Activated naive CD8-positive, alpha-beta T cell treated with anti-CD3 and anti-CD28 coated beads, Interleukin-2, amount 50 U/mL, for 16 hours (primary cell): ENCODE measurements at regions not wholly inside any gene's neighbourhood (a gene's known extent, or its start where the extent isn't known, plus 50 kb on each side); places are given as distances from the start of the nearest gene placed in this dataset.

Source experiments
- DNase-seq: peaks from one replicate; pipeline ENCODE4 v3.0.0-alpha.2; 2020; ENCODE audit warnings: low read depth, low spot score

DNA sequence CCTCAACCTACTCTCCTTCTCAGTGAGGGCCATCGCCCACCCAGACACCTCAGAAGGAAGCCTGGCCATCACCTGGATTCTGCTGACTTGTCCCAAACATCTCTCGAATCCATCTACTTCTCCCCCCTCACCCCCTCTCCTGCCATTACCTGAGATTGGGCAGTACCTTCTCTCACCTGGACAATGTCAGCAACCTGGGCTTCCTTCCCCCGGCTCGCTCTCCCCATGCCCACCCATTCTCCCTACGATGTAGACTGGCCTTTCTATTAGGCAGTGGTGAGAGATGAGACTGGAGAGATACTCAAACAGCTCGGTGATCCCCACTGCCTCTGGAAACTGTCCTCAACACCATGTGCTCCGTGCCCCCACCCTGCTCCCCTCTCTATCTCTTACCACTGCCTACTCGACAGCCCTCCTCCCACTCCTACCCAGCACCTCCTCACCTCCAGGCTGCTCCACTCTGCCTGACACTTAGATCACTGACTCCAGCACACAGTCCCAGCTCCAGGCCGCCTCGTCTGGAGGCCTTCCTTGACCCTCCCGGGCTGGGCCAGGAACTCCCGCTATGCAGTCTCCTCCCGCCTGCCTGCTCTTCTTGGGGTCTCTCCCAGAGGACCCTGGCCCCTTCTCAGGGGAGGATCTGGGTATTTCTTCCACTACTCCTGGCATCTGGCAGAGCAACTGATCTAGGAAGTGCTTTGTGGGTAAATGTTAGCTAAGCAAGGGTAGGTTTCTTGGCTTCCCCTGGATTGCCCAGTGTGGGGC, 235.8 kb upstream of the NLRP1 start:
- DNase-seq: no peak

DNA sequence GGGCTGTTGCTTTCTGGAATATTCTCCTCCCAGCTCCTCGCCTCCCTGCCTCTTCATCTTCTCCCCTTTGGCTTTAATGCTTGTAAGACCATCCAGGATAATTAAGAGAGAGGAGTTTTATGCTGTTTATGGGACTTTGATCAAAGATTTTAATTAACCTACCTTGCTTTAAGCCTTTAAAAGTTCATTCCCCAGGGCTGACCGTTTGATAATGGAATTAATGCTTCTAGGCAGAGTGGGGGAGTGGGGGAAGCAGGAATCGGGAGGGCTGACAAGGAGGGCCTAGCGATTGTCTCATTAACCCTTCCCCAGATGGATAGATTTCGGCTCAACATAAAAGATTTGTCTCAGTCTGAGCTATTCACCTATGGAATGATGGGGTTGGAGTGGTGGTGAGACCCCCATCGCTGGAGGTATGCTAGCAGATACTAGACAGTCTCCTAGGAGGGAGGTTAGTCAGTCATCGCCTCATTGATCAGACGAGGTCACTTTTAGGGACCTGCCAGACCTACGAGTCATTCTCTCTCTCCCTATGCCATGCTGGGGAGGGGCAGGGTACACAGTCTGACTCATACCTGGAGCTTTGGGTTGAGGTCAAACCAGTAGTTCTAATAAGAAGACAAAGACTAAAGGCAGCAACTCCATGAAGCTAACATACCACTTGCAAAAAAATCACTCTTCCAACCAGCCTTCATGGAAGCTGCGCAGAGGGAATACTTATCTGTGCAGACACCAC, 236.6 kb upstream of the NLRP1 start:
- no peak for DNase-seq

DNA sequence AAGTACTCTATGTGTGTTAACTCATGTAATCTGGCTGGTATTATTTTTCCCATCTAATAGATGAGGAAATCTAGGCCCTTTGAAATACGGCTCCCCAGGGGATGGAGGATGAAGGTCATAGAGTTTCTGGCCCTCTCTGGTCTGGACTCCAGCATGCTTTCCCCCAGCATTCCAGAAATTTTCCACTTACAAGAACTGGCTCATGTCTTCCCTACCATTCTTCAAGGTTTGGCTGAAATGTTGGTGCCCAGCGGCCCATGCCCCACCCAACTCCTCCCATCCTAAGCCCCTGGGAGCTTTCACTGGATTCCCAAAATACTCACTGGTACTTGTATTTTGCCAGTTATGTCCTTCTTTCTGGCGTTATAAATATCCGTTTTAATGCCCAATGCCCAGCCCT, 237.5 kb upstream of the NLRP1 start:
- no peak for DNase-seq

DNA sequence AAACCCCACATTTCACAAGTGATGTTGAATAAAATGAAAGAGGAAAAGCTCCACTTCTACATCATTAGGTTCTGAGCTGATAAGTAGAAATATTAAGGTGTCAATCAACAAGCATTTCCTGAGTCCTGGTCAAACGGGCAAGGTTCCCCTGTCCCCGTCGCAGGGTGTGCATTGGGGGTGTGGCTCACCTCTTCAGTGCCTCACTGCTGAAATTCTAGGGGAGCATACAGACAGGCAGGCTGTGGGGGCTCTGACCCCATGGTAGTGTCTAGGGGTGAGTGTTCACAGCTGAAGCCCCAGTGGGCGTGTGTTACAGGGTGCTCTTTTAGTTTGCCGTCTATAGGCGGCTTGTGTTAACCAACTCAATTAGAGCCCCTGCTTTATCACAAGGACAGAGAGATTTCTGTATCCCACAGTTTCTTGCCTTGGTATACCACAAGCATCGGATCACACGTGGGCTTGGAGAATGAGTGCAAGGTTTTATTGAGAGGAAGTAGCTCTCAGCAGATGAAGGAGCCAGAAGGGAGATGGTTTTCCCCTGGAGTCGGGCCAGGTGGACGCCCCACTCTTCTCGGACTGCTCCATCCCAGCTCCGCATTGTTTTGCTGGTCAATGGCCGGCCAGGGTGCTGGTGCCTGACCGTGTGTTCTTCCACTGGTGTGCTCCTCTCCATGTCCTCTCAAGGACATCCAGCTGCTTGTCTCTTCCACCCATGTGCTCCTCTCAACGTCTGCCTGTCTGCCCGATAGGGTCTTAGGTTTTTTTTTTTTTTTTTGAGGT, 238.2 kb upstream of the NLRP1 start:
- no peak for DNase-seq

DNA sequence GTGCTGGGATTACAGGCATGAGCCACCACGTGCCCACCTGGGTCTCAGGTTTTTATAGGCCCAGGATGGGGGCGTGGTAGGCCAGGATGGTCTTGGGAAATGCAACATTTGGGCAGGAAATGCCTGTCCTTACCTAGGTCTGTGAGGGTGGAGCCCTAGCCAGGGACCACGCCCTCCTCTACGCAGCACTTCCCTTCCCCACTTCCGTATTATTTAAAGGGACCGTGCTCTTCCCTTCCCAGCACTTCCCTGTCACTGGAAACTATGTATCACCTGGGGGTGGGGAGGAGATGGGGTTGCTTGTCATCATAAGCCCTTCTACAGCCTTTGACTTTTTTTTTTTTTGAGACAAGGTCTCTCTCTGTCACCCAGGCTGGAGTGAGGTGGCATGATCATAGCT, 238.9 kb upstream of the NLRP1 start:
- no peak for DNase-seq

DNA sequence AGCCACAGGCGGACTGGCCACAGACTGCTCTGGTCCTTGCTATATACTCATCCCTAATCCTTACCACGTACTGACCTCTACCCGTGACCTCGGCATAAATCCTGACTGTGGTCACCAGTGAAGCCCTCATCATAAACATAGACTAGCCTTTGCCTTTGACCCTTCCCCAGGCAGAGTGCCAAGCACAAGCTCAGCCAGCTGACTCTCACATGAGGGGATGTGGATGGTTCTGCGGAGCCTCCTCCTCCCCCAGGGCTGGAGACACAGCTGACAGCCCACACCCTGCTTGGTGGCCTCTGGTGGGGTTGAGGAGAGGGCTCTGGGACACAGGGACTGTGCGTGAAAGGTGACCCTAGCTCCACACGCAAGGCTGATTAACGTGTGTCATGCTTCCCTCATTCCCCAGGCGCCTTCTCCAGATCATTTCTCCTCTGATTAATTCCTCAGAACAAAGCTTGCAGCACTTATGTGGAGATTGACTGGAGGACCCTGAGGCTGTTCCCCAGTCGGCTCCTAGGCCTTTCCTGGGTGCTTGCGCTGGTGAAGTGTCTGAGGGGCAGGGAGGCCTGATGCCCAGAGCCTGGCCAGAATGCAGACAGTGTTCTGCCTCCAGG, 241.5 kb upstream of the NLRP1 start:
- no peak for DNase-seq

DNA sequence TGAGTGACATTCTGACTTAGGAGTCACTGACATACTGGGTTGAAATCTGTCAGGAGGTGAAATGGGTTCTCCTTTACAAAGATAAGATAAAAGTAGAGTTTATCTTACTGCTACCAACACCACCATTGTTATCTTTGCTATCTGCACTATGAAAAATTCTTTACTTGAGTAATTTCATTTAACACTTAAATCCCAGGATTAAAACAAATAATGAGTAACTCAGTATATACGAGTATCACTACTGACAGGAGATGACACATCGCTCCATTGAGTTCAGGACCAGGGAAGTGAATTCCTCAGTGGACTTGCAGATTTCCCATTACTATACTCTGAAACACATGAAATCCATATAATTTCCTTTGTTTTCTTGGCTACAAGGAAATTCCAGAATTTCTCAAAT, 242.1 kb upstream of the NLRP1 start:
- DNase-seq: no peak

DNA sequence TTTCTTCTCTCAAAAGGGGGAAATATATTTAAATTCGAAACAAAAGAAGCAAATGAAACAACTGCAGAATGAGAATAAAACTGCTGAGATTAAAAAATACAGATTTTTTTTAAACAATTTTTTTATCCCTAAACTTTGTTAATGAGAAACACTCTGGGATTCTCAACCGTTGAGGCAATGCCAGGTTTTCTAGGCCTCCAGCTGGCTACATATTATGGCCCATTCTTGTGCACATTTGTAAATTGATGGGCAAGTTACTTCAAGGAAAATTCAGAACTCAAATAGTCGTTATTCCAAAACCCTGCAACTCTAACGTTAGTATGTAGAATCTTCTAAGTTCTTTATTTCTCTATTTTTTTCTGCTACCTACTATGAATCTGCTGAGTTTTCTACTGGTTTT, 239.3 kb upstream of the WSCD1 start:
- DNase-seq: no peak

DNA sequence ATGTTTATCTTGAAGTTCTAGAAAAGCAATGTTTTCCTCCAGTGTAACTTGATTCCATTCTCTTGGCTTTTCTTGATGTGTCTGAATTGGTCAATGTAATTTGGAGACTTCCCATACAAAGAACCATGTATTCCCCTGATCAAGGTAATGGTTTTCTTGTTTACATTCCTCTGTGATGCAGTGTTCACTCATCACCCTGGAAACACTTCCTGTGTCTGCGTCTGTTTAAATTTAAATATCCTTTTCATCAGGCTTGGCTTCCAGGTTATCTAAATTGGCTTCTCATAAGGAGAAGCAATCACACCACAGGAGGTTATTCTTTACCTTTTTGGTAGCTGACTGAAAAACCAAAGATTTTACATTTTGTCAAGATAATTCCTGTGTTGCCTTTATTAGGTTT, 237.3 kb upstream of the WSCD1 start:
- no peak for DNase-seq

DNA sequence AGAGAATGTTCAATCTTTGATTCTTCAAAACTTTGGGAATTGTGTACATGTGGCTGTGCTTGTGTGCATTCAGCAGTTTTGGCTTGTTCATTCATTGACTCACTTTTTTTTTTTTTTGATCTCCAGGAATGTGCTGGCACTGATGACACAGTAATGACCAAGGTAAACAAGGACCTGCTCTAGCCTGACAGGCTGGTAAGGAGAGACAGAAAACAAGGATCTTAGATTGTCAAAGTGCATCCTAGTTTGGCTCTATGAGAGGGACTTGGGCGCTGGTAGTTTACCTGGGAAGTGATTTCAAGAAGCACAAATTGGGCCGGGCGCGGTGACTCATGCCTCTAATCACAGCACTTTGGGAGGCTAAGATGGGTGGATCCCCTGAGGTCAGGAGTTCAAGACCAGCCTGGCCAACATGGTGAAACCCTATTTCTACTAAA, 233.1 kb upstream of the WSCD1 start:
- DNase-seq: no peak

DNA sequence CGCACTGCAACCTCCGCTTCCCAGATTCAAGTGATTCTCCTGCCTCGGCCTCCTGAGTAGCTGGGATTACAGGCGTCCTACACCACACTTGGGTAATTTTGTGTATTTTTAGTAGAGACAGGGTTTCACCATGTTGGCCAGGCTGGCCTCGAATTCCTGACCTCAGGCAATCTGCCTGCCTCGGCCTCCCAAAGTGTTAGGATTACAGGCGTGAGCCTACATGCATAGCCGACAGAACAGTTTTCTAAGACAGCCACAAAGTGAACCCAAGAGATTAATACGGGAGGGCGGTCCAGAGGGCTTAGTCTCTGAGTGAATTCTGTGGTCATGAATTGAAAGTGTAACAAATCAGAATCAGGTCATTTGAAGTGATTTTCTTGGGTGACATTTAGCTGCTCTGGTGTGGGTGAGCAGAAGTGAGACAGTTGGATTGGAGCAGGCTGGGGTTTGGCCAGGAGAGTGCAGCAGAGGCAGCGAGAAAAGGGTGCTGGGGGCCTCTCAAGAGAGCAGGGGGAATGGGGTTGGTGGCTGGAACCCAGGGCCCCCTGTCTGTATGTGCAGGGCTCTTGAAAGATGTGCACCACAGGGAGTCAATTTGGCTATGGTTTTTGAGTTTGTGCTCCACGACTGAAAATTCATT, 231.4 kb upstream of the WSCD1 start:
- no peak for DNase-seq

DNA sequence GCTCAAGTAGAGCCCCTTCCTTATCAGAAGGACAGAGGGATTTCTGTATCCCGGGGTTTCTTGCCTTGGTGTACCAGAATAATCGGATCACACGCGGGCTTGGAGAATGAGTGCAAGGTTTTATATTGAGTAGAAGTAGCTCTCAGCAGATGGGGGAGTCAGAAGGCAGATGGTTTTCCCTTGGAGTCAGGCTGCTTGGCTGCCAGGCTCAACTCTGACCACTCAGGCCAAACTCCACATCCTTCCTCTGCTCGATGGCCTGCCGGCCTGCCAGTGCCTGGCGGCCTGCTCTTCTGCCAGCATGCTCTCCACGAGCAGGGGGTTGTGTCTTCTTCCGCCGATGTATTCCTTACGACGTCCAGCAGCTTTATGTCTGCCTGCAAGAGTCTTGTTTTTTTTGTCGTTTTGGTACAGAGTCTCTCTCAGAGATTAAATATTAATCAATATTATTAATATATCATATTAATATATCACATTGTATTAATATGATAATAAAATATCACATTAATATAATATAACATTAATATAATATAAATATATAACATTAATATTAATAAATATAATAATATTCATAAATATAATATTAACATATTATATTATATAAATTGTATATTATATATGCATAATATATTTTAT, 229.2 kb upstream of the WSCD1 start:
- no peak for DNase-seq

DNA sequence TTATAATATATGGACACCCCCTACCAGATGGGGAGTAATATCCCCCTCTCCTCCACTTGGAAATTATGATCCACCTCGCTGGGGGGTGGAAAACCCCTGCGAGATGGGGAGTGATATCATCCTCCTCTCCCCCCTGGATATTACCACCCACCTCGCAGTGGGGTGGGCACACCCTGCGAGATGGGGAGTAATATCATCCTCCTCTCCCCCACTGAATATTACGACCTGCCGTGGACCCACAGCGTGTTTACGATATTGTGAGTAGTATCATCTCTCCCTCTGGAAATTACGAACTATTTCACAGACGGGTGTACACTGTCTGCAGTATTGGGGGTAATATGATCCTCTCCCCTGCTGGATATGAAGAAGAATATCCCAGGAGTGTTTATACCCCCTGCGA, 228.3 kb upstream of the WSCD1 start:
- DNase-seq: no peak

DNA sequence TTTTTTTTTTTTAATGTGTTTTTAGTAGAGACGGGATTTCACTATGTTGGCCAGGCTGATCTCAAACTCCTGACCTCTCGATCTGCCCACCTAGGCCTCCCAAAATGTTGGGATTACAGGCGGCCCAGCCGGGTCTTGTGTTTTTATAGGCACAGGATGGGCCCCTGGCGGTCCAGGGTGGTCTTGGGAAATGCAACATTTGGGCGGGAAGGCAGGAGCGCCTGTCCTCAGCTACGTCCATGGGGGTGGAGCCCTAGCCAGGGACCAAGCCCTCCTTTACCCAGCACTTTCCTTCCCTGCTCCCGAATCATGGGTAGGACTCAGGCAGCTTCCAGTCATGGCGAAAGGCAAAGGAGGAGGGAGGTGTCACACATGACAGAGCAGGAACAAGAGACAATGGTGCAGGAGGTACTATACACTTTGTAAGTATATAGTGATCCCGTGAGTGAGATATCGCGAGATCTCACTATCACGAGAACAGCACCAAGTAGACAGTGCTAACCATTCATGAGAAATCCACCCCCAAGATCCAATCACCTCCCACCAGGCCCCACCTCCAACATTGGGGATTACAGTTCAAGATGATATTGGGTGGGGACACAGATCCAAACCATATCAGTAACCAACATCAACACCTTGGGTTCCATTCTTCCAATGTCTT, 226.7 kb upstream of the WSCD1 start:
- no peak for DNase-seq

DNA sequence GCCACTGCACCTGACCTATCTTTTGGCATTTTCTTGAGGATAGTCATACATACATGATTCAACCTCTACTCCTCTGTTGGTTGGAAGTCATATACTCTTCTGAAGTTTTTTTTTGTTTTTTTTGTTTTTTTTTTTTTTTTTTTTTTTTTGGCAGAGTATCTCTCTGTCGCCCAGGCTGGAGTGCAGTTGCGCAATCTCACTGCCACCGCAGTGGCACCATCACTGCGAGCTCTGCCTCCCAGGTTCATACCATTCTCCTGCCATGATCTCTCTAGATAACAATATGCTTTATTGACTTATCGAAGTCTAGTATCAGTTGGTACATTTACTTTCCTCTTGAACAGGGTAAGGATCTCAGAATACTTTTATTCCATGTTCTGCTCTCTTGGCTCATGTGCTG, 224.2 kb upstream of the WSCD1 start:
- no peak for DNase-seq

DNA sequence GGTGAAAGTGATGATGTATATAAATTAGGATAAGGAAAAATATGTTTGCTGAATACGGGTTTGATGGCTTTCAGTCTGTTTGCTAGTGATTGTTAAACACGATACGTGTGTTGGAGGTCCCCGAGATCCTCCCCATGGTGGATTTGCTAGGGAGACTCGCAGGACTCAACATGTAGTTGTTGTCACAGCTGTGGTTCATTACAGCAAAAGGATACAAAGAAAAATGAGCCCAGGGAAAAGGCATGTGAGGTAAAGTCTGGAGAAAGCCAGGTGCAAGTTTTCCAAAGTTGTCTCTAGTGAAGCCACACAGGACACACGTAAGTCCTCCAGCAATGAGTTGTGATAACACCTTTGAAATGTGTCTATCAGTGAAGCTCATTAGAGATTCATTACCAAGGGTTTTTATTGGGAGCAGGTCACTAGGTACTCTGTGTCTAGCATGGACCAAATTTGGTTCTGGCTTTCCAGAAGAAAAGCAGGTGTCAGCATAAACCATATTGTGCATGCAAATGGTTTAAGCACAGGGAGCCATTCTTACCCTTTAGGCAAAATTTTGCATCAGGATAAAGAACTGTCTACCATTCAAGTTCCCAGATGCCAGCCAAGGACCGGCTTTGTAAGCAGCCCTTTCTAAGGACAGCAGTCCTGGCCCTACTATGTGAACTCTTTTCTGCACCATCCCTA, 215.2 kb upstream of the WSCD1 start:
- DNase-seq: no peak

DNA sequence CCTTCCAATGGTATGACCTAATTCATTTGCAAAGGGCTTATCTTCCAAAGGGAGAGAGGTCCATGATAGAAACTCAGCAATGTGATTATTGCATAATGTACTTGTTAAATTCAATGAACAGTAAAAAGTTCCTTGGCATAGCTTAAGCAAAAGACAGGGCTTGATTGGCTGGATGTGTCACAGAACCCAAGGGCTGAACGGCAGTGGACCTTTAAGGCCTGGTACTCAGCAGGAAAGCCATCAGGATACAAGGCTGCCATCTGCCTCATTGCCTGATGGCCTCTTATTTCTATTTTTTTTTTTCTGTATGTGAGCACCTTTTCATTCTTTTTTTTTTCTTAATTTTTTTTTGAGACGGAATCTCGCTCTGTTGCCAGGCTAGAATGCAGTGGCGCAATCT, 208.9 kb upstream of the WSCD1 start:
- DNase-seq: no peak

DNA sequence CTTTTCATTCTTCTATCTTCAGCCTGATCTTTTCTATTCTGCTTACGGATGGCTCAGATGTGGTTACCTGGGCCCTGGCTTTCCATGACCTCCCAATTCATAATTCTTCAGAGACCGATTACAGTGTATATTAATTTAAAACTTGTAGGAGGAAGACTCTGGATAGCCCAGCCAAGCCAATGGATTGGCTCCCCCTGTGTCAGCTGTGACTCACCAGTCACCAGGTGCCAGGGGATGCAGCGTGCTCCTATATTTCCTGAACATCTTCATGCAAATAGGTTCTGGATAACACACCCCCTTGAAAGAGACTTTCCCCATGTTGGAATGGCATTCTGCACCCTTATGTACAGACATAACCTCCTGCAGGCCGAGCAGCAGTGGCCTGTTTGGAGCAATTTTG, 208.3 kb upstream of the WSCD1 start:
- no peak for DNase-seq

DNA sequence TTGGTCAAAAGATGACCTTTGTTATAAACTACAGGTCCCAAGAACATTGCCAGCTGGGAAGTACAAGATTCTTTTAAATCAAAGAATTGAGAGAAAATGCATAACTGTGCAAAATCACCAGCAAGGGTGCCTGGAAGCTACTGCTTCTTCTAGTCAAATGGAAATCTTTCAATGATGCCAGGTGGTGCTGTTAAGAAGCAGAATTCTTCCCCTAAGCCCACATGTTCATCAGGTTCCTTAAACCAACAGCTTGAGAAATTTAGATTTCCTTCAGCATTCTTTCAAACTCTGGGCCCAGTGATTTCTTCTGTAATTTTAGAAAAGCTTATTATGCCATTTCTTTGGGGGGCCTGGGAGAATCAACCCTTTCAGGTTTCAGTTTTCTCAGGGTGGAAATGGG, 207.8 kb upstream of the WSCD1 start:
- no peak for DNase-seq
